Upper lobe of right lung (tissue), 1 donor: ENCODE measurements at regions not wholly inside any gene's neighbourhood (a gene's known extent, or its start where the extent isn't known, plus 50 kb on each side); places are given as distances from the start of the nearest gene placed in this dataset.

Experiments used
- ATAC-seq: fragments of 200-7000 bp; cut with Tn5 transposase; one replicate; pipeline ENCODE4 v1.9.1; 2020; ENCODE audit warnings: mild to moderate bottlenecking, moderate library complexity
- DNase-seq: peaks from one replicate; pipeline ENCODE4 v3.0.0-alpha.2; 2020
- H3K27ac ChIP-seq: fragments of 200-600 bp; one replicate; pipeline ENCODE4 v1.8.0; 2022
- H3K27me3 ChIP-seq: fragments of 200-600 bp; one replicate; pipeline ENCODE4 v1.8.0; 2022; ENCODE audit warnings: mild to moderate bottlenecking
- H3K36me3 ChIP-seq: fragments of 200-600 bp; one replicate; pipeline ENCODE4 v1.8.0; 2022
- H3K4me1 ChIP-seq: fragments of 200-600 bp; one replicate; pipeline ENCODE4 v1.8.0; 2022
- H3K4me3 ChIP-seq: fragments of 200-600 bp; one replicate; pipeline ENCODE4 v1.8.0; 2022; ENCODE audit warnings: mild to moderate bottlenecking
- H3K9me3 ChIP-seq: fragments of 200-600 bp; one replicate; pipeline ENCODE4 v1.8.0; 2022
- CTCF ChIP-seq: fragments of 200-600 bp; IDR thresholded peaks from one replicate; pipeline ENCODE4 v1.8.0; 2022; ENCODE audit warnings: antibody characterized with exemption
- intact Hi-C: fragments of 100-400 bp; cut with DNase I; formaldehyde crosslinking; loops from one replicate; pipeline ENCODE4 v1.11.0; 2022
- donor health status: DM: no; HTN: yes; CAD: no; lungs with severe emphysema.

GRCh38 chr13:80139196-80139595, 201.7 kb downstream of the SPRY2 start:
- H3K27me3 ChIP-seq: no peaks in the 10 kb centered on the region
- ATAC-seq: no peak
- intact Hi-C loops: no loop called here
- peaks cover 7% of the 10 kb centered on the region for H3K4me1 ChIP-seq
- no peak overlapping the region for H3K27ac ChIP-seq
- no peak overlapping the region for H3K4me3 ChIP-seq
- no peak for TF ChIP-seq CTCF
- no peaks in the 10 kb centered on the region for H3K36me3 ChIP-seq
- DNase-seq: no peak
- H3K9me3 ChIP-seq: no peaks in the 10 kb centered on the region

GRCh38 chr13:80137994-80138393, 202.9 kb downstream of the SPRY2 start:
- Histone ChIP-seq H3K4me3 (no peak overlapping the region), H3K9me3 (no peaks in the 10 kb centered on the region), H3K4me1 (peaks cover 16% of the 10 kb centered on the region), H3K36me3 (no peaks in the 10 kb centered on the region), H3K27me3 (no peaks in the 10 kb centered on the region), H3K27ac (no peak overlapping the region)
- TF ChIP-seq CTCF: no peak
- ATAC-seq (no peak), DNase-seq (no peak)
- intact Hi-C loops: no loop called here

- peak overlapping the region; percentile 84 for H3K27ac ChIP-seq
- DNase-seq: no peak
- no peaks in the 10 kb centered on the region for H3K36me3 ChIP-seq
- peaks cover 23% of the 10 kb centered on the region for H3K4me1 ChIP-seq
- H3K9me3 ChIP-seq: no peaks in the 10 kb centered on the region
- no peak for ATAC-seq
- intact Hi-C loops: no loop called here
- TF ChIP-seq CTCF: no peak
- no peaks in the 10 kb centered on the region for H3K27me3 ChIP-seq
- no peak overlapping the region for H3K4me3 ChIP-seq
Observed at GRCh38 chr13:80134346-80134745, 206.6 kb downstream of the SPRY2 start.

GRCh38 chr13:80133631-80134261, 207.2 kb downstream of the SPRY2 start:
- Histone ChIP-seq H3K9me3 (no peaks in the 10 kb centered on the region), H3K27me3 (no peaks in the 10 kb centered on the region), H3K27ac (peak overlapping the region; percentile 84), H3K4me3 (peak overlapping the region; percentile 30), H3K36me3 (no peaks in the 10 kb centered on the region), H3K4me1 (peaks cover 23% of the 10 kb centered on the region)
- intact Hi-C loops: no loop called here
- DNase-seq (no peak), ATAC-seq (no peak)
- TF ChIP-seq CTCF: no peak

- Histone ChIP-seq H3K4me1 (peaks cover 23% of the 10 kb centered on the region), H3K9me3 (no peaks in the 10 kb centered on the region), H3K27ac (peak overlapping the region; percentile 84), H3K27me3 (no peaks in the 10 kb centered on the region), H3K36me3 (no peaks in the 10 kb centered on the region), H3K4me3 (peak overlapping the region; percentile 30)
- TF ChIP-seq CTCF: no peak
- intact Hi-C loops: no loop called here
- ATAC-seq (peak; percentile 97), DNase-seq (peak; percentile 72)
Observed at GRCh38 chr13:80132741-80133601, 208.0 kb downstream of the SPRY2 start.
